HL-60 (cell line): ENCODE measurements at regions not wholly inside any gene's neighbourhood (a gene's known extent, or its start where the extent isn't known, plus 50 kb on each side); places are given as distances from the start of the nearest gene placed in this dataset.

ENCODE experiments used
- CTCF ChIP-seq: IDR thresholded peaks from one replicate; pipeline ENCODE4 v1.5.1; 2011; ENCODE audit warnings: low read length, control low read depth, inconsistent platforms; ENCODE audit not compliant: insufficient read depth
- REST ChIP-seq: IDR thresholded peaks from 2 replicates; pipeline ENCODE4 v1.6.1; 2012; ENCODE audit warnings: low read depth; ENCODE audit not compliant: insufficient replicate concordance

GRCh38 chrX:13252726-13253125, 67.1 kb downstream of the ATXN3L start:
- TF ChIP-seq REST (no peak), CTCF (no peak)
